HCT116 (cell line): ENCODE measurements at regions not wholly inside any gene's neighbourhood (a gene's known extent, or its start where the extent isn't known, plus 50 kb on each side); places are given as distances from the start of the nearest gene placed in this dataset.

Experiments used
- ATAC-seq: fragments of 200-7000 bp; cut with Tn5 transposase; 2 replicates; pipeline ENCODE4 v1.9.1; 2020; ENCODE audit warnings: mild to moderate bottlenecking, moderate library complexity
- BruUV-seq: library from RNA; stranded (reverse); fragments of 400-500 nt; replicated peaks from 2 replicates; lab custom pipeline; 2021; lab: Mats Ljungman, UMichigan
- CTCF ChIA-PET: fragments of 300-600 bp; sonication (Branson Sonifier 250); formaldehyde crosslinking; loops from one replicate; lab custom pipeline; 2021; ENCODE audit warnings: antibody characterized with exemption; lab: Charles Lee
- POLR2A ChIA-PET: fragments of 300-600, 350-600 bp; sonication (Branson Sonifier 250); formaldehyde crosslinking; loops from one replicate; lab custom pipeline; 2021; ENCODE audit warnings: antibody characterized with exemption; lab: Charles Lee
- RAD21 ChIA-PET, 2 experiments: fragments of 300-600 bp; sonication (Branson Sonifier 250); formaldehyde crosslinking; loops; one replicate each; lab custom pipeline; 2023; ENCODE audit warnings: low total read pairs in 2 of 2; ENCODE audit not compliant: uncharacterized antibody in 2 of 2, unreplicated experiment in 2 of 2, low non-redundant PET in 1 of 2; lab: Charles Lee
- DNase-seq: peaks from one replicate; pipeline ENCODE4 v3.0.0-alpha.2; 2010; ENCODE audit warnings: low read depth, low spot score
- H2AFZ ChIP-seq: fragments of 200-600 bp; shearing (Covaris generic), sonication (generic); 2 replicates; pipeline ENCODE4 v1.6.1; 2017; ENCODE audit warnings: low read depth, mixed run types, mixed read lengths, antibody characterized with exemption, low read length; ENCODE audit not compliant: poor library complexity, severe bottlenecking
- H3K27ac ChIP-seq: 2 replicates; pipeline ENCODE4 v1.5.1; 2012; ENCODE audit warnings: low read depth, low read length
- H3K27me3 ChIP-seq: fragments of 200-600 bp; sonication (generic); 2 replicates; pipeline ENCODE4 v1.6.1; 2016; ENCODE audit warnings: mixed run types, low read length, mixed read lengths; ENCODE audit not compliant: insufficient read depth
- H3K36me3 ChIP-seq, 2 experiments: fragments of 200-500 bp in 1 of 2; fragments of 200-600 bp in 1 of 2; sonication (Bioruptor generic) in 1 of 2; sonication (generic) in 1 of 2; 2 replicates each; pipeline versions ENCODE4 v1.5.1 to v1.6.1; 2014 to 2016; ENCODE audit warnings: low read length in 2 of 2, inconsistent platforms in 1 of 2, mixed read lengths in 1 of 2, mixed run types in 1 of 2; ENCODE audit not compliant: insufficient read depth in 2 of 2, control insufficient read depth in 1 of 2
- H3K4me1 ChIP-seq, 2 experiments: fragments of 200-600 bp in 1 of 2; sonication (generic) in 1 of 2; 2 replicates each; pipeline versions ENCODE4 v1.5.1 to v1.6.1; 2012 to 2017; ENCODE audit warnings: low read length in 2 of 2, inconsistent platforms in 1 of 2, mild to moderate bottlenecking in 1 of 2, mixed read lengths in 1 of 2, mixed run types in 1 of 2, moderate library complexity in 1 of 2; ENCODE audit not compliant: insufficient read depth in 2 of 2, control insufficient read depth in 1 of 2
- H3K4me2 ChIP-seq: fragments of 200-600 bp; sonication (generic); 2 replicates; pipeline ENCODE4 v1.6.1; 2017; ENCODE audit warnings: mixed run types, low read length, mixed read lengths
- H3K4me3 ChIP-seq, 2 experiments: fragments of 200-600 bp in 1 of 2; sonication (generic) in 1 of 2; replicated peaks in 1 of 2; 2 replicates each; pipeline ENCODE4 v1.5.1; 2011 to 2016; ENCODE audit warnings: low read length in 2 of 2, control low read depth in 1 of 2, low read depth in 1 of 2, mild to moderate bottlenecking in 1 of 2, mixed read lengths in 1 of 2, mixed run types in 1 of 2
- H3K79me2 ChIP-seq: fragments of 200-600 bp; sonication (generic); 2 replicates; pipeline ENCODE4 v1.6.1; 2017; ENCODE audit warnings: mild to moderate bottlenecking, mixed run types, low read length, moderate library complexity, mixed read lengths; ENCODE audit not compliant: insufficient read depth
- H3K9ac ChIP-seq: fragments of 200-600 bp; sonication (generic); 2 replicates; pipeline ENCODE4 v1.6.1; 2016; ENCODE audit warnings: low read length, mixed read lengths
- H3K9me2 ChIP-seq: fragments of 200-600 bp; sonication (generic), shearing (Covaris generic); 2 replicates; pipeline ENCODE4 v1.6.1; 2017; ENCODE audit warnings: mixed run types, mild to moderate bottlenecking, moderate library complexity; ENCODE audit not compliant: insufficient read depth
- H3K9me3 ChIP-seq, 2 experiments: fragments of 200-500 bp in 1 of 2; fragments of 200-600 bp in 1 of 2; sonication (Bioruptor generic) in 1 of 2; sonication (generic) in 1 of 2; 2 replicates each; pipeline ENCODE4 v1.6.1; 2014 to 2017; ENCODE audit warnings: low read length in 2 of 2, mixed read lengths in 2 of 2, inconsistent platforms in 1 of 2, low read depth in 1 of 2, mild to moderate bottlenecking in 1 of 2, mixed run types in 1 of 2, moderate library complexity in 1 of 2; ENCODE audit not compliant: control insufficient read depth in 1 of 2, insufficient read depth in 1 of 2
- H4K20me1 ChIP-seq: fragments of 200-600 bp; sonication (generic), shearing (Covaris generic); 2 replicates; pipeline ENCODE4 v1.6.1; 2017; ENCODE audit warnings: mixed run types, mild to moderate bottlenecking, moderate library complexity; ENCODE audit not compliant: insufficient read depth
- CBX3 ChIP-seq: IDR thresholded peaks from 2 replicates; pipeline ENCODE4 v1.6.1; 2012; ENCODE audit warnings: low read depth
- EGR1 ChIP-seq: IDR thresholded peaks from 2 replicates; pipeline ENCODE4 v1.6.1; 2012; ENCODE audit warnings: low read depth
- ELF1 ChIP-seq: IDR thresholded peaks from 2 replicates; pipeline ENCODE4 v1.6.1; 2012; ENCODE audit warnings: low read depth, borderline replicate concordance
- EZH2 ChIP-seq: fragments of 200-600 bp; sonication (generic); IDR thresholded peaks from 2 replicates; pipeline ENCODE4 v1.6.1; 2017; ENCODE audit warnings: antibody characterized with exemption, mixed run types
- EZH2phosphoT487 ChIP-seq: fragments of 200-600 bp; IDR thresholded peaks from 2 replicates; pipeline ENCODE4 v1.6.1; 2018; ENCODE audit warnings: antibody characterized with exemption, borderline replicate concordance
- RAD21 ChIP-seq: IDR thresholded peaks from 2 replicates; pipeline ENCODE4 v1.6.1; 2012; ENCODE audit warnings: low read depth, mild to moderate bottlenecking
- REST ChIP-seq: IDR thresholded peaks from 2 replicates; pipeline ENCODE4 v1.6.1; 2012; ENCODE audit warnings: low read depth
- SIN3A ChIP-seq: IDR thresholded peaks from 2 replicates; pipeline ENCODE4 v1.6.1; 2012; ENCODE audit warnings: low read depth
- ZNF274 ChIP-seq: fragments of 200-500 bp; sonication (Bioruptor generic); IDR thresholded peaks from 2 replicates; pipeline ENCODE4 v1.6.1; 2014; ENCODE audit warnings: mild to moderate bottlenecking, low read depth, low read length, inconsistent platforms
- intact Hi-C: fragments of 100-400 bp; cut with micrococcal nuclease; formaldehyde crosslinking; loops from 2 replicates; pipeline ENCODE4 v1.10.0; 2022

- no peak for ATAC-seq
- Histone ChIP-seq H3K4me3 (no peak overlapping the region), H3K4me2 (no peak overlapping the region), H2AFZ (no peak overlapping the region), H3K4me1 (no peaks in the 10 kb centered on the region), H3K79me2 (no peaks in the 10 kb centered on the region), H3K9me2 (no peaks in the 10 kb centered on the region), H3K27ac (no peak overlapping the region), H3K27me3 (no peaks in the 10 kb centered on the region), H3K9me3 (peaks cover 0 to 8% of the 10 kb centered on the region in 2 experiments; a peak in 1 of 4 replicates), H3K9ac (no peak overlapping the region), H3K36me3 (no peaks in the 10 kb centered on the region; a peak in 1 of 4 replicates), H4K20me1 (no peaks in the 10 kb centered on the region)
- intact Hi-C loops = no loop called here
- DNase-seq = no peak
- ChIA-PET RAD21 (no interaction called here), POLR2A (no interaction called here), CTCF (no interaction called here)
- no TSS peak for BruUV-seq
- TF ChIP-seq REST = no peak
- no peak for TF ChIP-seq EZH2phosphoT487
- no peak for TF ChIP-seq ZNF274
- TF ChIP-seq ELF1 = no peak
- TF ChIP-seq SIN3A = no peak
- no peak for TF ChIP-seq EGR1
These were observed 942.0 kb downstream of the TSN start for GRCh38 chr2:122697415-122697814.

- ChIA-PET CTCF (no interaction called here), RAD21 (no interaction called here), POLR2A (no interaction called here)
- ATAC-seq (no peak), DNase-seq (no peak)
- no peak overlapping the region for H3K27ac ChIP-seq
- H3K4me2 ChIP-seq = no peak overlapping the region
- no peak overlapping the region for H2AFZ ChIP-seq
- H3K9ac ChIP-seq = no peak overlapping the region
- intact Hi-C loops = no loop called here
- no peaks in the 10 kb centered on the region for H4K20me1 ChIP-seq
- H3K36me3 ChIP-seq = no peaks in the 10 kb centered on the region
- no peak overlapping the region for H3K4me3 ChIP-seq
- H3K9me3 ChIP-seq = peaks cover 0 to 9% of the 10 kb centered on the region in 2 experiments; a peak in 2 of 4 replicates
- no peaks in the 10 kb centered on the region for H3K9me2 ChIP-seq
- no TSS peak for BruUV-seq
- no peaks in the 10 kb centered on the region for H3K79me2 ChIP-seq
- H3K4me1 ChIP-seq = no peaks in the 10 kb centered on the region
- no peak for TF ChIP-seq EZH2
- no peak for TF ChIP-seq RAD21
- TF ChIP-seq ZNF274 = no peak
- no peak for TF ChIP-seq CBX3
- no peaks in the 10 kb centered on the region for H3K27me3 ChIP-seq
These were observed 948.2 kb downstream of the TSN start for GRCh38 chr2:122703676-122704075.
